Heart left ventricle (tissue), 13 donors: ENCODE measurements at regions not wholly inside any gene's neighbourhood (a gene's known extent, or its start where the extent isn't known, plus 50 kb on each side); places are given as distances from the start of the nearest gene placed in this dataset.

ENCODE experiments used
- POLR2A ChIP-seq, 2 donors: fragments of 450-650 bp; IDR thresholded peaks; one replicate each; pipeline ENCODE4 v1.6.1; 2017; ENCODE audit warnings: antibody characterized with exemption in 2 of 2, mild to moderate bottlenecking in 2 of 2, moderate library complexity in 2 of 2
- TF ChIP-seq, protein P1 (sequence below), 12 donors: fragments of 200-600 bp; sonication (generic) in 4 of 12; IDR thresholded peaks; one replicate each; pipeline versions ENCODE4 v1.5.0 to v1.8.0; 2018 to 2022; ENCODE audit warnings: antibody characterized with exemption in 12 of 12, mild to moderate bottlenecking in 5 of 12
- donor health status: ischemic (EF 13 %, LVEDD 7.1; RV severe dilation, severe dysfunction).
- donor health status: DM: no; HTN: yes; CAD: no.
- donor health status: DM: no; HTN: no; CAD: no.
- donor health status: ischemic (EF 25% LVEDD 6.9; RV normal size, moderate dysfunction).
- donor health status: ischemic (EF 25% LVEDD 5.7; RV mildly dilated, moderate dysfunction).
- donor health status: ischemic (EF 35%, LVEDD 5.7; RV mildly dilated, moderate dysfunction).
- donor health status: nonischemic (EF 11% LVEDD 7.7; RV severe dilation, severe dysfunction).
- donor health status: DM: yes; HTN: yes; CAD: no.
- donor health status: PGD.
- donor health status: ischemic (EF 29% LVEDD 5.4; RV normal size, mild dysfunction).
- donor health status: nonischemic (EF 23%, LVEDD 6.1; RV moderate dilation, normal function).

DNA sequence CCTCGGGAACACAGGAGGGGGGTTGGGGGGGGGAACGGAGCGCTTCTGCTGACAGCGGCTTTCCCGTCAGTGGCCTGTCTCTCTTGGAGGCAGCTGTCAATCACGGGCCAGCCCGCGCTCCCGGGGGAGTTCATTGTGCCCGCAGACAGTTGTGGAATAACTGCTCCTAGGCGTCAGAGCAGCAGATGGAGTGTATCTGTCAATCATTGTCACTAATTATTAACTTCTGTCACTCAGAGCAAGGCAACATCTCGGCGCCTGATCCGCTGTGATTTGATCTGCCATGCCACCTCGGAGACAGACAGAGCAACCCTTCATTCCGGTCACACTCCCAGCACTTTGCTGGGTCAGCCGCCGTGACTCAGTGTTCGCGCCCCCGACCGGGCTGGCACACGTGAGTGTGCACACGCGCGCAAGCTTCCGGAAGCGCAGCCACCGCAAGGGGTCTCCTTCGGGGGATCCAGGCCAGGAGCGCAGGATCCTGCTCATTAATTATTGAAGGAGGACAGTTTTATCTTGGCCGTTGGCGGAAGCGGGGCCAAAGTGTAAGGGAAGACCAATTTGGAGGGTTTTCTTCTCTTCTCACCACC, 75.8 kb downstream of the RRAGC start:
- TF ChIP-seq, protein P1, sequence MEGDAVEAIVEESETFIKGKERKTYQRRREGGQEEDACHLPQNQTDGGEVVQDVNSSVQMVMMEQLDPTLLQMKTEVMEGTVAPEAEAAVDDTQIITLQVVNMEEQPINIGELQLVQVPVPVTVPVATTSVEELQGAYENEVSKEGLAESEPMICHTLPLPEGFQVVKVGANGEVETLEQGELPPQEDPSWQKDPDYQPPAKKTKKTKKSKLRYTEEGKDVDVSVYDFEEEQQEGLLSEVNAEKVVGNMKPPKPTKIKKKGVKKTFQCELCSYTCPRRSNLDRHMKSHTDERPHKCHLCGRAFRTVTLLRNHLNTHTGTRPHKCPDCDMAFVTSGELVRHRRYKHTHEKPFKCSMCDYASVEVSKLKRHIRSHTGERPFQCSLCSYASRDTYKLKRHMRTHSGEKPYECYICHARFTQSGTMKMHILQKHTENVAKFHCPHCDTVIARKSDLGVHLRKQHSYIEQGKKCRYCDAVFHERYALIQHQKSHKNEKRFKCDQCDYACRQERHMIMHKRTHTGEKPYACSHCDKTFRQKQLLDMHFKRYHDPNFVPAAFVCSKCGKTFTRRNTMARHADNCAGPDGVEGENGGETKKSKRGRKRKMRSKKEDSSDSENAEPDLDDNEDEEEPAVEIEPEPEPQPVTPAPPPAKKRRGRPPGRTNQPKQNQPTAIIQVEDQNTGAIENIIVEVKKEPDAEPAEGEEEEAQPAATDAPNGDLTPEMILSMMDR (IDR thresholded peaks at IDR 0.05) = no peak
- TF ChIP-seq POLR2A (IDR thresholded peaks at IDR 0.05) = no peak
